Endothelial cell (in vitro differentiated cells): ENCODE measurements at regions not wholly inside any gene's neighbourhood (a gene's known extent, or its start where the extent isn't known, plus 50 kb on each side); places are given as distances from the start of the nearest gene placed in this dataset.

ENCODE experiments used
- DNase-seq: peaks from one replicate; pipeline ENCODE4 v3.0.0; 2021; ENCODE audit warnings: low spot score
- H3K27ac Mint-ChIP-seq: one replicate; pipeline ENCODE4 v1.8.0; 2021; ENCODE audit warnings: mixed read lengths, inconsistent platforms; ENCODE audit not compliant: unreplicated experiment
- H3K27me3 Mint-ChIP-seq: one replicate; pipeline ENCODE4 v1.8.0; 2021; ENCODE audit warnings: mild to moderate bottlenecking, moderate library complexity, mixed read lengths, inconsistent platforms; ENCODE audit not compliant: unreplicated experiment
- H3K36me3 Mint-ChIP-seq: one replicate; pipeline ENCODE4 v1.8.0; 2021; ENCODE audit warnings: mild to moderate bottlenecking, low read depth, mixed read lengths, inconsistent platforms; ENCODE audit not compliant: unreplicated experiment
- H3K4me1 Mint-ChIP-seq: one replicate; pipeline ENCODE4 v1.8.0; 2021; ENCODE audit warnings: mild to moderate bottlenecking, mixed read lengths, inconsistent platforms; ENCODE audit not compliant: unreplicated experiment
- H3K4me3 Mint-ChIP-seq: one replicate; pipeline ENCODE4 v1.8.0; 2021; ENCODE audit warnings: mild to moderate bottlenecking, mixed read lengths, inconsistent platforms; ENCODE audit not compliant: unreplicated experiment
- H3K9me3 Mint-ChIP-seq: one replicate; pipeline ENCODE4 v1.8.0; 2021; ENCODE audit warnings: mixed read lengths, inconsistent platforms; ENCODE audit not compliant: unreplicated experiment
- CTCF ChIP-seq: fragments of 200-600 bp; sonication (generic); IDR thresholded peaks from one replicate; pipeline ENCODE4 v1.5.0; 2021; ENCODE audit warnings: antibody characterized with exemption; ENCODE audit not compliant: unreplicated experiment

DNA sequence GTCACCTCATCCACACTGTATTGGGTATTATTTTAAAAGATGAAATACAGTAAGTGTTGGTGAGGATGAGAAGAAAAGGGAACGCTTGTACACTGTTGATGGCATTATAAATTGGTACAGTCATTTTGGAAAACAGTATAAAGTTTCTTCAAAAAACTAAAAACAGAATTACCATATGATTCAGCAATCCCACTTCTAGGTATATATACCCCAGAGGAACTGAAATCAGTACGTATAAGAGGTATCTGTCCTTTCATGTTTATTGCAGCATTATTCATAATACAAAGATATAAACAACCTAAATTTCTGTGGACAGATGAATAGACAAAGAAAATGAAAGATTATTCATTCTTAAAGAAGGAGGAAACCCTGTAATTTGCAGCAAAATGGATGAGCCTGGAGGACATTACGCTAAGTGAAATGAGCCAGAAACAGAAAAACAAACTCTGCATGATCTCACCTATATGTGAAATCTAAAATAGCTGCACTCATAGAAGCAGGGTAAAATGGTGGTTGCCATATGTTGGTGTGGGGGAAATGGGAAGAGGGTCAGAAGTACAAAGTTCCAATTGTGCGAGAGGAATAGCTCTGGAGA, 191.6 kb downstream of the TRIM36 start:
- Mint-ChIP-seq H3K36me3 (no peaks in the 10 kb centered on the region), H3K27me3 (peaks cover 2% of the 10 kb centered on the region), H3K4me1 (no peaks in the 10 kb centered on the region), H3K9me3 (no peaks in the 10 kb centered on the region), H3K27ac (no peak overlapping the region), H3K4me3 (no peak overlapping the region)
- no peak for TF ChIP-seq CTCF
- DNase-seq = no peak

DNA sequence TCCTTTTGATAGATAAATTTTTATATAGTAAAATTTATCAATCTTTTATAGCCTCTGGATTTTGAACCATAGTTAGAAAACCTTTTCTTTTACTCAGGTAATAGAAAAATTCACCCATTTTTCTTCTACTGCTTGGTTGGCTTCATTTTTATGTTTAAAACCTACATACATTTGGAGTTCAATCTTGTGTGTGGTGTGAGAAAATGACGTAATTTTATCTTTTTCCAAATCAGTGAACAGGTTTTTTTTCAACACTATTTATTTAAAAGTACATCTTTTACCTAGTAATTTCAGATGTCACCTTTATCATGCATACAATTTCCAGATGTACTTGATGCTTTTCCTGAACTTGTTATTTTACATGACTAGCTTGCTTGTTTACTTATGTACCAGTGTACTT, 200.2 kb downstream of the TRIM36 start:
- H3K4me1 Mint-ChIP-seq = peaks cover 3% of the 10 kb centered on the region
- DNase-seq = no peak
- TF ChIP-seq CTCF = no peak
- no peak overlapping the region for H3K27ac Mint-ChIP-seq
- H3K4me3 Mint-ChIP-seq = no peak overlapping the region
- H3K27me3 Mint-ChIP-seq = no peaks in the 10 kb centered on the region
- no peaks in the 10 kb centered on the region for H3K36me3 Mint-ChIP-seq
- no peaks in the 10 kb centered on the region for H3K9me3 Mint-ChIP-seq

GRCh38 chr5:114957384-114957783, 212.3 kb downstream of the TRIM36 start:
- DNase-seq = no peak
- no peak for TF ChIP-seq CTCF
- no peak overlapping the region for H3K27ac Mint-ChIP-seq
- H3K4me3 Mint-ChIP-seq = no peak overlapping the region
- H3K27me3 Mint-ChIP-seq = no peaks in the 10 kb centered on the region
- H3K4me1 Mint-ChIP-seq = no peaks in the 10 kb centered on the region
- peaks cover 5% of the 10 kb centered on the region for H3K36me3 Mint-ChIP-seq
- H3K9me3 Mint-ChIP-seq = peaks cover 7% of the 10 kb centered on the region

- Mint-ChIP-seq H3K4me3 (no peak overlapping the region), H3K9me3 (peaks cover 5% of the 10 kb centered on the region), H3K27ac (no peak overlapping the region), H3K27me3 (no peaks in the 10 kb centered on the region), H3K4me1 (no peaks in the 10 kb centered on the region), H3K36me3 (peaks cover 5% of the 10 kb centered on the region)
- no peak for DNase-seq
- TF ChIP-seq CTCF = no peak
These were observed 216.1 kb downstream of the TRIM36 start for GRCh38 chr5:114953565-114953964.

DNA sequence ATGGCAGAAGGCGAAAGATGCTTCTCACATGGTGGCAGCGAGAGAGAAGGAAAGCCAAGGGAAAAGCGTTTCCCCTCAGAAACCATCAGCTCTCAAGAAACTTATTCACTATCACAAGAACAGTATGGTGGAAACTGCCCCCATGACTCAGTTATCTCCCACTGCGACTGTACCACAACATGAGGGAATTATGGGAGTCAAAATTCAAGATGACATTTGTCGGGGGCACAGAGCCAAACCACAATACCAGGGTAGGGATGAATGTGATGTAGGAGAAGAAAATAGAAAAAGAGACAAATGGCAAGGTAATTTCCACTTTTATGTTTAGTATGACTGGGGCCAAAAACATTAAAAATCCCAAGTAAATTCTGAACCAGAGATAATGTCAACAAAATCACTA, 216.8 kb downstream of the TRIM36 start:
- H3K4me1 Mint-ChIP-seq = no peaks in the 10 kb centered on the region
- no peaks in the 10 kb centered on the region for H3K27me3 Mint-ChIP-seq
- no peak overlapping the region for H3K4me3 Mint-ChIP-seq
- no peak for TF ChIP-seq CTCF
- no peak for DNase-seq
- no peak overlapping the region for H3K27ac Mint-ChIP-seq
- peaks cover 5% of the 10 kb centered on the region for H3K9me3 Mint-ChIP-seq
- peaks cover 5% of the 10 kb centered on the region for H3K36me3 Mint-ChIP-seq
